Mammary epithelial cell (primary cell): ENCODE measurements at regions not wholly inside any gene's neighbourhood (a gene's known extent, or its start where the extent isn't known, plus 50 kb on each side); places are given as distances from the start of the nearest gene placed in this dataset.

ENCODE experiments used
- EZH2 ChIP-seq: IDR thresholded peaks from 2 replicates; pipeline ENCODE4 v1.6.1; 2012; ENCODE audit warnings: low read length, inconsistent platforms, borderline replicate concordance
- TF ChIP-seq, protein P1 (sequence below), 2 donors: IDR thresholded peaks in 1 of 2; conservative IDR thresholded peaks in 1 of 2; 2 replicates each; pipeline ENCODE4 v1.5.1; 2011 to 2012; ENCODE audit warnings: inconsistent platforms in 2 of 2, low read length in 2 of 2, mild to moderate bottlenecking in 2 of 2, control low read depth in 1 of 2, low read depth in 1 of 2; ENCODE audit not compliant: insufficient read depth in 1 of 2; ENCODE audit errors: extremely low read depth in 1 of 2

DNA sequence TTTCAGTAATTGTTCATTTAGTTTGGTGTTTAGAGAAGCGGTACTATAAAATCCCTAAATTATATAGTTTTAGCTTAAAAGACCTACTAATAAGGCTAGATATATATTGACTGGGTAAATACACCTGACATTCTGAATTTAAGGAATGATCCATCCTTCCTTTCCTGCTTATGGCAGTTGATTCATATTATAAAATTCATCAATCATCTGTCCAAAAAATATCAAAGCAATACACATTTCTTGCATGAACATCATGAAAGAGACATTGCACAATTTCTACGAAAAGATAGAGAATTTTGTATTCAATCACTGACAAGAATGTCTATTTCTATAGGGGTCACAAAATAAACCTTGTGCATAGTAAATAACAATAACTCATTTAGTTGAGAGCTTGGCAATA lies 514.9 kb downstream of the SLITRK6 start:
- TF ChIP-seq, protein P1, sequence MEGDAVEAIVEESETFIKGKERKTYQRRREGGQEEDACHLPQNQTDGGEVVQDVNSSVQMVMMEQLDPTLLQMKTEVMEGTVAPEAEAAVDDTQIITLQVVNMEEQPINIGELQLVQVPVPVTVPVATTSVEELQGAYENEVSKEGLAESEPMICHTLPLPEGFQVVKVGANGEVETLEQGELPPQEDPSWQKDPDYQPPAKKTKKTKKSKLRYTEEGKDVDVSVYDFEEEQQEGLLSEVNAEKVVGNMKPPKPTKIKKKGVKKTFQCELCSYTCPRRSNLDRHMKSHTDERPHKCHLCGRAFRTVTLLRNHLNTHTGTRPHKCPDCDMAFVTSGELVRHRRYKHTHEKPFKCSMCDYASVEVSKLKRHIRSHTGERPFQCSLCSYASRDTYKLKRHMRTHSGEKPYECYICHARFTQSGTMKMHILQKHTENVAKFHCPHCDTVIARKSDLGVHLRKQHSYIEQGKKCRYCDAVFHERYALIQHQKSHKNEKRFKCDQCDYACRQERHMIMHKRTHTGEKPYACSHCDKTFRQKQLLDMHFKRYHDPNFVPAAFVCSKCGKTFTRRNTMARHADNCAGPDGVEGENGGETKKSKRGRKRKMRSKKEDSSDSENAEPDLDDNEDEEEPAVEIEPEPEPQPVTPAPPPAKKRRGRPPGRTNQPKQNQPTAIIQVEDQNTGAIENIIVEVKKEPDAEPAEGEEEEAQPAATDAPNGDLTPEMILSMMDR (conservative IDR thresholded peaks at IDR 0.05 in 1 of 2, IDR thresholded peaks at IDR 0.05 in 1 of 2; ENCODE audit: extremely low read depth in 1 of 2, insufficient read depth in 1 of 2, low read depth in 1 of 2, low read length in 2 of 2): no peak
- no peak for TF ChIP-seq EZH2
